T-helper 17 cell (primary cell): ENCODE measurements at regions not wholly inside any gene's neighbourhood (a gene's known extent, or its start where the extent isn't known, plus 50 kb on each side); places are given as distances from the start of the nearest gene placed in this dataset.
"Not testable (repeated sequence)": the region's sequence is repeated elsewhere in the genome, so short reads cannot be mapped to it uniquely, and the experiment has no call there.

Source experiments
- ATAC-seq: fragments of 150-1000 bp; cut with Tn5 transposase; 2 replicates; pipeline ENCODE4 v1.10.0; 2021; ENCODE audit warnings: mild to moderate bottlenecking, moderate library complexity
- DNase-seq, 3 donors: peaks; one replicate each; pipeline versions ENCODE4 v3.0.0 to v3.0.0-alpha.2; 2020 to 2021
- H3K9me3 ChIP-seq: one replicate; pipeline ENCODE4 v1.7.0; 2013; ENCODE audit warnings: low read length, mild to moderate bottlenecking; ENCODE audit not compliant: control insufficient read depth, poor library complexity, severe bottlenecking
- H3K27ac Mint-ChIP-seq: one replicate; pipeline ENCODE4 v1.8.0; 2022; ENCODE audit warnings: mild to moderate bottlenecking, moderate library complexity, mixed read lengths
- H3K27me3 Mint-ChIP-seq: one replicate; pipeline ENCODE4 v1.8.0; 2022; ENCODE audit warnings: mixed read lengths
- H3K36me3 Mint-ChIP-seq: one replicate; pipeline ENCODE4 v1.8.0; 2022; ENCODE audit warnings: low read depth, mixed read lengths
- H3K4me1 Mint-ChIP-seq: one replicate; pipeline ENCODE4 v1.8.0; 2022; ENCODE audit warnings: mild to moderate bottlenecking, mixed read lengths
- H3K4me3 Mint-ChIP-seq: one replicate; pipeline ENCODE4 v1.8.0; 2022; ENCODE audit warnings: mild to moderate bottlenecking, moderate library complexity, mixed read lengths

- no peaks in the 10 kb centered on the region for H3K9me3 ChIP-seq
- Mint-ChIP-seq H3K27ac (no peak overlapping the region), H3K36me3 (no peaks in the 10 kb centered on the region), H3K4me1 (no peaks in the 10 kb centered on the region), H3K4me3 (no peak overlapping the region), H3K27me3 (no peaks in the 10 kb centered on the region)
- no peak for ATAC-seq
- no peak for DNase-seq
Measured at GRCh38 chr4:166153548-166153947, 280.5 kb downstream of the TLL1 start.

GRCh38 chr4:166162327-166162726 is 289.3 kb downstream of the TLL1 start:
- H3K4me1 Mint-ChIP-seq, result no peaks in the 10 kb centered on the region
- peaks cover 5% of the 10 kb centered on the region for H3K27me3 Mint-ChIP-seq
- H3K36me3 Mint-ChIP-seq, result no peaks in the 10 kb centered on the region
- no peak overlapping the region for H3K4me3 Mint-ChIP-seq
- H3K9me3 ChIP-seq, result no peaks in the 10 kb centered on the region
- DNase-seq, result no peak
- no peak for ATAC-seq
- H3K27ac Mint-ChIP-seq, result no peak overlapping the region

GRCh38 chr4:166165829-166166420 is 292.9 kb downstream of the TLL1 start:
- ATAC-seq (peak; percentile 77), DNase-seq (no peak)
- no peaks in the 10 kb centered on the region for H3K9me3 ChIP-seq
- Mint-ChIP-seq H3K27me3 (peaks cover 5% of the 10 kb centered on the region), H3K4me1 (no peaks in the 10 kb centered on the region), H3K36me3 (no peaks in the 10 kb centered on the region), H3K27ac (no peak overlapping the region), H3K4me3 (no peak overlapping the region)

- Mint-ChIP-seq H3K4me3 (no peak overlapping the region), H3K36me3 (no peaks in the 10 kb centered on the region), H3K27ac (no peak overlapping the region), H3K27me3 (peaks cover 5% of the 10 kb centered on the region), H3K4me1 (no peaks in the 10 kb centered on the region)
- no peaks in the 10 kb centered on the region for H3K9me3 ChIP-seq
- no peak for ATAC-seq
- DNase-seq, result no peak
Measured at GRCh38 chr4:166169111-166169510, 296.1 kb downstream of the TLL1 start.

GRCh38 chr4:166172619-166173018 is 299.6 kb downstream of the TLL1 start:
- Mint-ChIP-seq H3K4me3 (no peak overlapping the region), H3K4me1 (no peaks in the 10 kb centered on the region), H3K27me3 (peaks cover 5% of the 10 kb centered on the region), H3K36me3 (no peaks in the 10 kb centered on the region), H3K27ac (no peak overlapping the region)
- ATAC-seq (no peak), DNase-seq (no peak)
- no peaks in the 10 kb centered on the region for H3K9me3 ChIP-seq

- Mint-ChIP-seq H3K27me3 (no peaks in the 10 kb centered on the region), H3K36me3 (no peaks in the 10 kb centered on the region), H3K4me1 (no peaks in the 10 kb centered on the region), H3K27ac (no peak overlapping the region), H3K4me3 (no peak overlapping the region)
- no peaks in the 10 kb centered on the region for H3K9me3 ChIP-seq
- ATAC-seq (no peak), DNase-seq (no peak)
Measured at GRCh38 chr4:166174717-166175490, 301.9 kb downstream of the TLL1 start.

GRCh38 chr4:166182145-166182544 is 309.1 kb downstream of the TLL1 start:
- Mint-ChIP-seq H3K27me3 (no peaks in the 10 kb centered on the region), H3K4me1 (no peaks in the 10 kb centered on the region), H3K4me3 (no peak overlapping the region), H3K36me3 (no peaks in the 10 kb centered on the region), H3K27ac (no peak overlapping the region)
- no peaks in the 10 kb centered on the region for H3K9me3 ChIP-seq
- no peak for DNase-seq
- ATAC-seq, result no peak

- no peaks in the 10 kb centered on the region for H3K27me3 Mint-ChIP-seq
- no peaks in the 10 kb centered on the region for H3K4me1 Mint-ChIP-seq
- no peak for DNase-seq
- H3K9me3 ChIP-seq, result peaks cover 3% of the 10 kb centered on the region
- no peak for ATAC-seq
- no peaks in the 10 kb centered on the region for H3K36me3 Mint-ChIP-seq
- no peak overlapping the region for H3K4me3 Mint-ChIP-seq
- H3K27ac Mint-ChIP-seq, result no peak overlapping the region
Measured at GRCh38 chr4:166195101-166195500, 322.1 kb downstream of the TLL1 start.

- Mint-ChIP-seq H3K27me3 (no peaks in the 10 kb centered on the region), H3K4me1 (no peaks in the 10 kb centered on the region)
- no peak for ATAC-seq
Measured at GRCh38 chr4:166197166-166197565, 324.1 kb downstream of the TLL1 start.

GRCh38 chr4:166198041-166198440 is 325.0 kb downstream of the TLL1 start:
- H3K4me3 Mint-ChIP-seq, result no peak overlapping the region
- ATAC-seq, result no peak
- H3K27ac Mint-ChIP-seq, result no peak overlapping the region
- peaks cover 3% of the 10 kb centered on the region for H3K9me3 ChIP-seq
- H3K4me1 Mint-ChIP-seq, result no peaks in the 10 kb centered on the region
- DNase-seq, result no peak
- H3K36me3 Mint-ChIP-seq, result no peaks in the 10 kb centered on the region
- H3K27me3 Mint-ChIP-seq, result no peaks in the 10 kb centered on the region

More at GRCh38 chr4:166197166-166197565, 324.1 kb downstream of the TLL1 start:
- Mint-ChIP-seq H3K36me3 (no peaks in the 10 kb centered on the region), H3K27ac (no peak overlapping the region), H3K4me3 (no peak overlapping the region)
- H3K9me3 ChIP-seq, result peaks cover 3% of the 10 kb centered on the region
- no peak for DNase-seq

- peaks cover 3% of the 10 kb centered on the region for H3K9me3 ChIP-seq
- ATAC-seq (no peak), DNase-seq (no peak)
- Mint-ChIP-seq H3K36me3 (no peaks in the 10 kb centered on the region), H3K4me1 (no peaks in the 10 kb centered on the region), H3K27me3 (no peaks in the 10 kb centered on the region), H3K4me3 (no peak overlapping the region), H3K27ac (no peak overlapping the region)
Measured at GRCh38 chr4:166198516-166199310, 325.7 kb downstream of the TLL1 start.

GRCh38 chr4:166202991-166203390 is 330.0 kb downstream of the TLL1 start:
- Mint-ChIP-seq H3K36me3 (no peaks in the 10 kb centered on the region), H3K4me1 (no peaks in the 10 kb centered on the region), H3K4me3 (no peak overlapping the region), H3K27ac (no peak overlapping the region), H3K27me3 (no peaks in the 10 kb centered on the region)
- no peaks in the 10 kb centered on the region for H3K9me3 ChIP-seq
- ATAC-seq (no peak), DNase-seq (no peak)

- H3K9me3 ChIP-seq, H3K4me1 Mint-ChIP-seq, H3K4me3 Mint-ChIP-seq, H3K27ac Mint-ChIP-seq, H3K27me3 Mint-ChIP-seq, ATAC-seq, H3K36me3 Mint-ChIP-seq, DNase-seq: not testable (repeated sequence)
Measured at GRCh38 chr4:166212326-166212725, 339.3 kb downstream of the TLL1 start.
